Body of pancreas (tissue), 4 donors: ENCODE measurements at regions not wholly inside any gene's neighbourhood (a gene's known extent, or its start where the extent isn't known, plus 50 kb on each side); places are given as distances from the start of the nearest gene placed in this dataset.

Source experiments
- CTCF ChIP-seq, 7 experiments: fragments of 450-650 bp in 4 of 7; fragments of 200-600 bp in 3 of 7; sonication (generic) in 3 of 7; IDR thresholded peaks; one replicate each; pipeline ENCODE4 v1.5.1; 2016 to 2019; ENCODE audit warnings: antibody characterized with exemption in 7 of 7
- POLR2A ChIP-seq, 3 donors: fragments of 450-650 bp; IDR thresholded peaks; one replicate each; pipeline ENCODE4 v1.6.1; 2016; ENCODE audit warnings: antibody characterized with exemption in 3 of 3, mild to moderate bottlenecking in 2 of 3

- TF ChIP-seq CTCF (IDR thresholded peaks at IDR 0.05) (no peak), POLR2A (IDR thresholded peaks at IDR 0.05) (no peak)
These were observed 398.3 kb downstream of the TMX3 start for GRCh38 chr18:68316636-68317035.
